Hepatocyte (in vitro differentiated cells): ENCODE measurements at regions not wholly inside any gene's neighbourhood (a gene's known extent, or its start where the extent isn't known, plus 50 kb on each side); places are given as distances from the start of the nearest gene placed in this dataset.
"Not testable (repeated sequence)": the region's sequence is repeated elsewhere in the genome, so short reads cannot be mapped to it uniquely, and the experiment has no call there.

Experiments
- DNase-seq: peaks from one replicate; pipeline ENCODE4 v3.0.0-alpha.2; 2016; ENCODE audit warnings: low spot score
- H2AFZ ChIP-seq: fragments of 200-600 bp; sonication (generic); 2 replicates; pipeline ENCODE4 v1.6.0; 2016; ENCODE audit warnings: antibody characterized with exemption, mild to moderate bottlenecking
- H3K27ac ChIP-seq: fragments of 200-600 bp; sonication (generic); 2 replicates; pipeline ENCODE4 v1.5.1; 2016; ENCODE audit warnings: mild to moderate bottlenecking
- H3K27me3 ChIP-seq: fragments of 200-600 bp; sonication (generic); 2 replicates; pipeline ENCODE4 v1.6.1; 2016
- H3K36me3 ChIP-seq: fragments of 200-600 bp; sonication (generic); replicated peaks from 2 replicates; pipeline ENCODE4 v1.5.1; 2016; ENCODE audit warnings: low read depth; ENCODE audit not compliant: insufficient read depth
- H3K4me1 ChIP-seq: fragments of 200-600 bp; sonication (generic); 2 replicates; pipeline ENCODE4 v1.5.1; 2016; ENCODE audit warnings: mild to moderate bottlenecking, moderate library complexity; ENCODE audit not compliant: insufficient read depth
- H3K4me2 ChIP-seq: fragments of 200-600 bp; sonication (generic); 2 replicates; pipeline ENCODE4 v1.6.0; 2016
- H3K4me3 ChIP-seq: fragments of 200-600 bp; sonication (generic); 2 replicates; pipeline ENCODE4 v1.5.1; 2016; ENCODE audit warnings: mild to moderate bottlenecking
- H3K79me2 ChIP-seq: fragments of 200-600 bp; sonication (generic); 2 replicates; pipeline ENCODE4 v1.6.0; 2017; ENCODE audit warnings: mild to moderate bottlenecking
- H3K9me2 ChIP-seq: fragments of 200-600 bp; sonication (generic); replicated peaks from 2 replicates; pipeline ENCODE4 v1.6.0; 2017; ENCODE audit warnings: mild to moderate bottlenecking; ENCODE audit not compliant: insufficient read depth
- H3K9me3 ChIP-seq: fragments of 200-600 bp; sonication (generic); 2 replicates; pipeline ENCODE4 v1.5.1; 2016; ENCODE audit warnings: low read depth, mild to moderate bottlenecking
- H4K20me1 ChIP-seq: fragments of 200-600 bp; sonication (generic); 2 replicates; pipeline ENCODE4 v1.6.0; 2016; ENCODE audit warnings: mild to moderate bottlenecking; ENCODE audit not compliant: insufficient read depth, poor library complexity, severe bottlenecking
- WGBS: methylation state at CpG from one replicate; pipeline ENCODE4 v1.1.6; 2016; ENCODE audit warnings: low lambda C conversion rate; ENCODE audit errors: missing lambda C conversion rate; 5-methylcytosine and 5-hydroxymethylcytosine counted together

DNA sequence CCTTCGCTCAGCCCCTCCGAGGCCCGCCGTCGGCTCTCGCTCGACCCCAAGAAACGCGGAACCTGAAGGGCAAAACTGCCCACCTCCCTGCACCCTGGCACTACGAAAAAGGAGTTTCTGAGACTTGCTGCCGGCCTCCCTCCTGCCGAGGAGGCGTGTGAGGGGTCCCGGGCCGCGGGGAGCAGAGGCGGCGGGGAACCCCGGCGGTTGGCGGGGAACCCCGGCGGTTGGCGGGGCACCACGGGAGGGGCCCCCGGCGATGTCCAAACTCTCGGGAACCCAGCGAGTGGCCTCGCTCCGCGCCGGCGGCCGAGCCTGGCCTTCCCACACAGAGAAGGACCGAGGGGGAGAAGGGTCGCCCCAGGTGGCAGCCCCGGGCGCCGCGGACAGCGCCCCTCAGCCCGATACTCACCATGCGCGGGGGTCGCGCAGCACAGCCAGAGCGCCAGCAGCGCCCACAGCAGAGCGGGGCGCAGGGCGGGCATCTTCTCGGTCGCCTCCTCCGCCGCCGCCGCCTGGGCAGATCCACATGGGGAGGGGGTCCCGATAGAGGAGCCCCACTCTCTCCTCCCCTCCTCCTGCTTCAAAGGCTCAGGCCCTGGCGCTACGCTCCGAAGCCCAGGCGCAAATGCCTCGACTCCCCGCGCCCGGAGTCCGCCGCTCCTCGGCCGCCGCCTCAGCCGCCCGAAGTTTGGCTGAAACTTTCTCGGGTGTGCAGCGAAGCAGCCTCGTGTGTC lies 69.4 kb upstream of the NUDT4B start:
- H3K27me3 ChIP-seq, H3K79me2 ChIP-seq, H4K20me1 ChIP-seq, H3K9me2 ChIP-seq, H3K4me1 ChIP-seq, H3K36me3 ChIP-seq, H2AFZ ChIP-seq, H3K9me3 ChIP-seq: not testable (repeated sequence)
- H3K4me3 ChIP-seq: peak overlapping the region; percentile 33
- DNase-seq: peak; percentile 37
- peak overlapping the region; percentile 80 for H3K27ac ChIP-seq
- WGBS: 0% methylated on average over 18 of the region's 77 CpGs
- H3K4me2 ChIP-seq: peak overlapping the region; percentile 65

GRCh38 chr1:148679787-148680326 lies 68.7 kb upstream of the NUDT4B start:
- not testable (repeated sequence) for H3K4me2 ChIP-seq, H3K27ac ChIP-seq
- WGBS: no CpG with 5 or more reads among the region's 37 CpGs

DNA sequence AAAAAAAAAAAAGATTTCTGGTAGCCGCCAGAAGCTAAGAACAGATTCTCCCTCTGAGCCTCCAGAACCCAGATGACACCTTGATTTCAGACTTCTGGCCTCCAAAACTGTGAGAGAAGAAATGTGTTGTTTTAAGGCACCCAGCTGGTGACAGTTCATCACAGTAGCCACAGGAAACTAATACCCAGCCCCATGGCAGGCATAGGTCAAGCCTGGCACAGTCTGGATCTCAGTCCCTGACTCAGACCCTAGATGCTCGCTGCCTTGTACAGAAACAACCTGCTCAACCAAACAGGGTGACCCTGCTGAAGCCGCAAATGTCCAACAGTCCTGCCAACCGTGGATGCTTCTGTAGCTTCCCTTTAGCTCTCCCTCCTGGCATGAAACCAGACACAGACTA lies 61.8 kb upstream of the NUDT4B start:
- H3K9me2 ChIP-seq, H3K4me3 ChIP-seq, H3K4me1 ChIP-seq, H2AFZ ChIP-seq, H3K9me3 ChIP-seq, H3K27ac ChIP-seq, H3K79me2 ChIP-seq, H3K4me2 ChIP-seq, H3K36me3 ChIP-seq, H4K20me1 ChIP-seq, DNase-seq, H3K27me3 ChIP-seq: not testable (repeated sequence)
- 86% methylated on average over 1 of the region's 4 CpGs for WGBS

More at GRCh38 chr1:148679787-148680326, 68.7 kb upstream of the NUDT4B start:
- not testable (repeated sequence) for H2AFZ ChIP-seq, H3K9me2 ChIP-seq, H3K9me3 ChIP-seq, DNase-seq, H3K4me3 ChIP-seq, H3K79me2 ChIP-seq, H4K20me1 ChIP-seq, H3K36me3 ChIP-seq, H3K27me3 ChIP-seq, H3K4me1 ChIP-seq

DNA sequence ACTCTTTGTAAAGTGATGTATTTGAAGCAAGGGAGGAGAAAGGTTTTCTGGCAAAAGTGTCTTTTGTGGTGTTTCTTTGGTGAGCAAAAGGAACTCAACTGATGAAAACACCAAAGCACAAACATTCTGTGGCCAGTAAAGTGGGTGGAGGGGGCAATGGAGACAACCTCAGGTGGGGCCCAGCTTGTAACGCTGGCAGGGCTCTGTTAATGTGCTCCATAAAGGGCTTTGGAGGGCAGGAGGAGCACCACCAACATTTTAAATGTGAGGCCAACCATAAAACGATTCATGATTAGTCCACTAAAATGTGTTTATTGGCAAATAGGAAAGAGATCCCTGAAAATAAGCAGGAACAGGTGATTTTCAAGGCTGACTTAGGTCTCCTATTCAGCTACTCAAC lies 61.2 kb upstream of the NUDT4B start:
- not testable (repeated sequence) for H3K79me2 ChIP-seq, DNase-seq, H3K4me2 ChIP-seq, H2AFZ ChIP-seq, H3K36me3 ChIP-seq, H3K27me3 ChIP-seq, H3K4me1 ChIP-seq, H4K20me1 ChIP-seq, H3K27ac ChIP-seq, H3K9me2 ChIP-seq, H3K9me3 ChIP-seq, H3K4me3 ChIP-seq
- no CpG with 5 or more reads among the region's 2 CpGs for WGBS
